NCI-H2029 (cell line): ENCODE measurements at regions not wholly inside any gene's neighbourhood (a gene's known extent, or its start where the extent isn't known, plus 50 kb on each side); places are given as distances from the start of the nearest gene placed in this dataset.
"Not testable (repeated sequence)": the region's sequence is repeated elsewhere in the genome, so short reads cannot be mapped to it uniquely, and the experiment has no call there.

Experiments
- DNase-seq: peaks from one replicate; lab custom pipeline; 2025; lab: John Stamatoyannopoulos, UW

DNA sequence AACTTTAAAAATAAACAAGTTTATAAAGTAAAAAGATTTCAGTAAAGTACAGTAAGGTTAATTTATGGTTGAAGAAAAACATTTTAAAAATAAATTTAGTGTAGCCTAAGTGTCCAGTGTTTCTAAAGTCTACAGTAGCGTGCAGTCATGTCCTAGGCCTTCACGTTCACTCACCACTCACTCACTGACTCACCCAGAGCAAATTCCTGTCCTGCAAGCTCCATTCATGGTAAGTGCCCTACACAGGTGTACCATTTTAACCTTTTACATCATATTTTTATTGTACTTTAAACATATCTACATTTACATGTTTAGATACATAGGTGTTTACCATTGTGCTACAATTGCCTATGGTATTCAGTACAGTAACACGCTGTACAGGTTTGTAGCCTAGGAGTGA is 81.4 kb downstream of the PRL start:
- not testable (repeated sequence) for DNase-seq

DNA sequence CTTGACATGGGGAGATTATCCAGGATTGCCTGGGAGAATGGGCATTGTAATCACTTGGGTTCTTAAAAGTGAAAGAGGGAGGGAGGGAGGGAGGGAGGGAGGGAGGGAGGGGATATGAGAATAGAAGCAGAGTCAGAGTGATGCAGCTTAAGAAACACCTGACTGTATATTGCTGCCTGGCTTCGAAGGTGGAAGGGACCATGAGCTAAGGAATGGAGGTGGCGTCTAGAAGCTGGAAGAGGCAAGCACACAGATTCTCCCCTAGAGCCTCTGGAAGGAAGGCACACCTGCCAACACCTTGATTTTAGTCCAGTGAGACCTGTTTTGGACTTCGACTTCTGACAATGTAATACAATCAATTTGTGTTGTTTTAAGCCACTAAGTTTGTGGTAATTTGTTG is 78.4 kb downstream of the PRL start:
- no peak for DNase-seq

DNA sequence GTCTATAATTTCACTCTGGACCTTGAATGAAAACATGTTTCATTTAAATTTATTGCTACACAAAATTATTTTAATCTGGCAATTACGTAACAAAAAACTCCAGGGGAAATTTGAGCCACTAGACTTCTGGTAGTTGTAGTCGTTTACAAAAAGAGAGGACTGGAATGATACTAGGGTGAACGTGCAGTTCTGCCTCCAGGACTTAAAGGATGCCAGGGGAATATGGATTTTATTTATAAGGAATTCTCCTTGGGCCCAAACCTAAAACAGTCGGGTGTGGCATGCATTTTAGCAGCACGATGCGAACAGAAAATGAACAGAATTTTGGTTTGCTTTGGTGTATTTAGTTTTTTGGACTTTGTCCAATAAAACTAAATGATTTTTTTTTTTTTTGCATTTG is 76.9 kb downstream of the PRL start:
- DNase-seq = no peak

DNA sequence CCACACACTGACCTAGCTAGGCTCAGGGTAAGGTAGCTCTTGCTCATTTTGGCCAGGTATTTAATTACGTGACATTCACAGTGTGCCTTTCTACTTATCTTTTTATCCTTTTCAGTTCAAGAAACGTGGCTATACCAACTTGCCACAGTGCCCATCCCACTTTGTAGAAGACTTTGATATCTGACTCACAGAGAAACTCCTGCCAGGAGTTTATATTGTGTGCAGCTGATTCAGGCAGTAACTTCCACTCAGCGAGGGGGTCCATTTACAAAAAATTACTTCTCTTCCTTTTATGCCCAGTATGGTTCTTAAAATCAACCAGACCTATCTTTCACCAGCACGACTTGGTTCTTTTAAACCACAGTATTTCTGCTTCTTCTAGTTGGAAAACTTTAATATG is 75.6 kb downstream of the PRL start:
- DNase-seq = no peak

DNA sequence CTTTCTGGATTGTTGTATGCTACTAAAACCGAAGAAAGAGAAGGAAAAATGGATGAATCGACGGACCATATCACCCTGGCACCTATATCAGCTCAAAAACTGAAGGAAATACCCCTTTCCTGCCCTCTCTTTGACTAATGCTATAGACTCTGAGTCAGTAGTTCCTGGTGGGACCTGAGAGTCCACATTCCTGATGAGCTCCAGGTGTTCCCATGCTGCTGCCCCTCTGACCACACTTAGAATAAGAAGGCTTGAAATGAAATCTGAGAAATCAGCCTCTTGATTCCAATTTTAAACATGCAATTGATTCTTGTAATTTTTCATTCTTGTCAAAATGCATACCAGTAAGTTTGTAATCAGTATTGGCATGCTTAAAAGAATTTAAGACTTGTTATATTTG is 75.2 kb downstream of the PRL start:
- DNase-seq = no peak

DNA sequence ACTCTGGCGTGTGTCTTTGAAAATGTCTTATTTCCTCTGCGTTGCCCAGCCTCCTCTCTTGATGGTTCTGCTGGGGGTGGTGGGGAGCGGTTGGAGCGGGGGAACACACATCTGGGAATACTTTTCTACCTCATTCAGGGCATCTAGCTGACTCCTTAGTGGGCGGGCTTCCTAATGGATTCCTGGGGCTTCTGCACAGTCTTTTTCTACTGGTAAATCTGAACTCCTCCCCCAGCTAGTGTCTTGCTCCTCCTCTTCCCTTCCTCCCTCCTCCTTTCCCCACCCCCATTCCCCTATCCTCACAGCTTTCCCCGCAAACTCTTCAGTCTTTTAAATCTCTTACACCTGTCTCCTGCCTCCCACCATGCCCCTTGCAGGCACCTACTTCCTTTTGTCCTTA is 74.4 kb downstream of the PRL start:
- no peak for DNase-seq

DNA sequence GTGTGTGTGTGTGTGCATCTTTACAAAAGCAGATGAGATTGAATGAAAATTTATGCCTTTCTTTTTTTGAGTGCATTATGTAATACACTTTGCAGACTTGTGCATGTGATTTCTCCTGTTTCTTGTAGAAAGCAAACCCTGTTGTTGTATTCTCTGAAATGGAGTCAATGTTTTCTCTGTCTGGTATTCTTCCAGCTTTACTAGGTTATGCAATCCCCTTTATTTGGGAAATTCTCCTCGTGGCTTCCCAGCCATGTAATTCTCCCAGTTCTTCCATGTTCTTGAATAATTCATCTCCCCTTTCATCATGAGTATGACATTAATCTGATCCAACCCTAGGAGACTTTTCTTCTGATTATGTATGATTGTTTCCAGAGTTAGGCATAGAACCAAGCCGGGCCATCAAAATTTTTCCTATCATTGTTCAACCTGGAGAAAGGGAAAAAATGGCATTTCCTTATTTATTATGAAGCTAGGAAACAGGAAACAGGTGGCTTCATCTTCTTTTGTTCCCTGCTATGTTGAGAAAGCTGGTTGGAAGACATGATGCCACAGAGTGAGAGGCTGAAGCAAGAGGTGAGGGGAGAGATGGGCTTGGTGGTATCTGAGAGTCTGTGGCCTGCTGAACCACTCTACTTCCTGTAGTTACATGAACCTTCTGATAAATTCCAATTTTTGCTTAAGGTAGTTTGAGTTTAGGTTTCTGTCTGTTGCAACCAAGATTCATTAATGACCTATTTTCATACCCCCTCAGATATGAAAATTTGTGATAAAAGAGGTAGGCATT is 68.8 kb downstream of the PRL start:
- DNase-seq = peak; percentile 67

DNA sequence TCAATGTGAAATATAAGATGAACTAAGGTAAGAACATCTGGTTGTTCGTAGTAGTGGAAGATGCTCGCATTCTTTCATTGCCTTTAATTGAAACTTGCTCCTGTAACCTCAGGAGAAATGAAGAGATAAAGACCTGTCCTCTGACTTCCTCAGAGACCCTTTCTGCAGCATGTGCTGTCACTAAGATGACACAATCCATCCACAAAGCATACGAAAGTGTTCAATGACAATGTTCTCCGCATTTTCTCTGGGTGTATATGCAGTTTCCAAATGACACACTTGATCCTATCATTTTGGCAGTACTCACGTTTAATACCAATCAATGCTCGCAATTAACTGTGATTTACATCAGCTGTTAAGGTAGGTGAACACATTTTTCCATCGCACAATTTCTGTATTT is 65.8 kb downstream of the PRL start:
- no peak for DNase-seq

DNA sequence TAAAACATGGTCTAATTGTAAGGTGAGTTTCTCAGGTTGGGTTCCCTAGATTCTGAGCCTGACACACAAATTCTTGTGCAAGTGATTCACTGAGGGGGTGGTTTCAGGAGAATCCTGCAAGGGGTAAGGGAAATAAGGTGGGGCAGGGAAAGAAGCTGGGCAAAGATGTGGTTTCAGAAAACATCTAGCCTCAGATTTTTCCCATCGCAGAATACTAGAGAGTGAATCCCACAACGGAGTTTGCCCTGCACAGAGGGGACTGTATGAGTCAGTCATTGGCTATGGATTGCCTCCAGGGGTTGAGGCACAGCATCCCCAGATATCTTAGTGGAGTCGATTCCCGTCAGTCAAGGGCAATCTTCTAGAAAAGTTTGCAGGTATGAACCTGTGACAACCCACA is 65.2 kb downstream of the PRL start:
- DNase-seq = no peak

DNA sequence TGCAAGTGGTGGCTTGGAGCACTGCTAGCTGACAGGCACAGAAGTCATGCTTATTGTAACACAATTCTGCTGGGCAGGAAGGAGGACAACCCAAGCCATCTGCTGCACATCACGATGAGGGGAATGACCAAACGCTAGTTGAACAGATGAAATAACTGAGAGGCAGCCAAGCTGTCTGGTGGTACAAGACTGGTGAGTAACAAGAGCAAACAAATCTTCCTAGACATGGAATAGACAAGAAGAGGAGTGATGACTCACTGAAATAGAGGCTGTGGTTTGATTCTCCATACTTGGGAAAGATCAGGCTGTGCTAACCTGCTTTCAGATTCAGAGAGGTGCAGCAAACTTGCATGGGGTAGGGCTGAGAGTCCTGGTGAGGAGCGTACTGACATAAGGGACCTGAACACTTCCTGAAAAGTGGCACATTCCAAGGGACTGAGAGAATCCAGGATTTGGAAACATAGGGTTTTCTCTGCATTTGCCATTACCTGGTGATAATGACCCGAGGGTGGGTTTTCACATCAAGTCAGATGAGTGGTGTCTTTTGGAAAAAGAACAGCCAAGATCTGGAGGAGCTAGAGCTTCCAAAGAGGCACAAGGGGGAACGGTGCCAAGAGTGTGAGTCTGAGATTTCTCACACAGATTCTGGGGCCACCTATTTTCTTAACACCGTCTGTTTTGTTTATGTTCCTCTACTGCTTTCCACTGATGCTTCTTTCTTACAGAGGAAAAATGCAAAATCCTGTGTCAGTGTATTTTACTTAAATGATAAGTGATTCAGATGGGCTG is 60.0 kb downstream of the PRL start:
- DNase-seq = peak; percentile 65
